Lower leg skin (tissue), 3 donors: ENCODE measurements at regions not wholly inside any gene's neighbourhood (a gene's known extent, or its start where the extent isn't known, plus 50 kb on each side); places are given as distances from the start of the nearest gene placed in this dataset.

ENCODE experiments used
- CTCF ChIP-seq, 3 donors: fragments of 450-650 bp; IDR thresholded peaks; one replicate each; pipeline ENCODE4 v1.5.1; 2016; ENCODE audit warnings: antibody characterized with exemption in 3 of 3, mild to moderate bottlenecking in 3 of 3, moderate library complexity in 2 of 3
- POLR2A ChIP-seq, 2 donors: fragments of 450-650 bp; IDR thresholded peaks; one replicate each; pipeline ENCODE4 v1.6.1; 2016 to 2017; ENCODE audit warnings: antibody characterized with exemption in 2 of 2, mild to moderate bottlenecking in 1 of 2, moderate library complexity in 1 of 2

DNA sequence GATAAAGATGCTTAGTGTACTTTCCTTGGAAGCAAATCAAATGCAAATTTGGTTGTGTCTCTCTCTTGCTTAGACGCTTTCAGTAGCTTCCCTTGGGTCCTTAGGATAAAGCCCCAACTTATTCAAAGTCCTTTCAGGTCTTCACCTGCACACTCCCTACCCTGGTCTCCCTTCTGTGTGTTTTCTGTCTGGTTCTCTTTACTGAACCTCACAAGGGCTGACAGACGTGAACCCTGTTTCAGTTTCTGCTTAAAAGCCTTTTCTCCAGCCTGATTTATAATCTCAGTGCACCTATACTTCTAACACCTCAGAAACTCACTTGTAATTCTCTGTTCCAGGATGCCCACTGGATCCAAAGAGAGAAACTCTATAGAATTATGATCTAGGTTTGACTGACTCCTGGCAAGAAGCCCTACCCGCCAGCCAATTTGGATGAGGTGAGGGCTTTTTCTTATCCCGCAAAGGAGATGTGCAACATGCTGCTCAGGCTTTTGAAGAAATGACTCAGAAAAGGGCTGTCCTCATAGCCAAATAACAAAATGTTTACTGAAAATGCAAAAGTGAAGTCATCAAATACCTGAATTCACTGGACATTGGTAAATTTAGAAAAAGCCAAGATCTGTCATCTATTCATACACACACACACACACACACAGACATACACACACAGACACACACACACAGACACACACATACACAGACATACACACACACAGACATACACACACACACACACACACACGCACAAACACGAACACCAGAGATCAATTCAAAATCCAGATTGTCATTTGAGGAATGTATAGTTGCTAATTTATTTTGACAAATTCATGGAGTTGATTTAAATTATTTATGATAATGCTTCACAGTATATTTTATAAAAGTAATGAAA lies 102.4 kb upstream of the EOMES start:
- TF ChIP-seq CTCF (IDR thresholded peaks at IDR 0.05), result no peak
- no peak for TF ChIP-seq POLR2A (IDR thresholded peaks at IDR 0.05)
